ENCODE measurements at regions not wholly inside any gene's neighbourhood (a gene's known extent, or its start where the extent isn't known, plus 50 kb on each side); places are given as distances from the start of the nearest gene placed in this dataset.

- H3K4me3 ChIP-seq (ENCODE audit: low read length) = no peak overlapping the region
Observed at GRCh38 chr14:32015166-32015565, 61.9 kb upstream of the ARHGAP5 start.

GRCh38 chr14:32017587-32017986 lies 59.5 kb upstream of the ARHGAP5 start:
- Histone ChIP-seq H2BK15ac (replicated peaks; ENCODE audit: low read depth) (no peak overlapping the region), H3K18ac (ENCODE audit: low read length) (no peak overlapping the region), H3K27ac (ENCODE audit: low read depth, low read length) (no peak overlapping the region)

More at GRCh38 chr14:32015166-32015565, 61.9 kb upstream of the ARHGAP5 start:
- H3K27me3 ChIP-seq (ENCODE audit: insufficient read depth, low read length, poor library complexity) = no peaks in the 10 kb centered on the region
- H4K8ac ChIP-seq (ENCODE audit: low read depth, low read length) = no peak overlapping the region
- no CpG with 5 or more reads among the region's 4 CpGs for WGBS (ENCODE audit: extremely low coverage, insufficient coverage, low lambda C conversion rate)
- H4K5ac ChIP-seq (ENCODE audit: low read length) = no peak overlapping the region
- no peak overlapping the region for H2BK120ac ChIP-seq (ENCODE audit: low read depth, low read length)
- no peaks in the 10 kb centered on the region for H3K36me3 ChIP-seq (ENCODE audit: control insufficient read depth, insufficient read depth, low read length)
- H3K56ac ChIP-seq (ENCODE audit: low read length) = no peak overlapping the region
- H3K4ac ChIP-seq (ENCODE audit: low read depth, low read length) = no peak overlapping the region
- H3K23ac ChIP-seq (ENCODE audit: low read length) = no peak overlapping the region
- no peak for DNase-seq
- peaks cover 2% of the 10 kb centered on the region for H3K4me1 ChIP-seq (ENCODE audit: control insufficient read depth, low read depth, low read length)
- H2AK5ac ChIP-seq (ENCODE audit: low read length) = no peak overlapping the region
- H2BK5ac ChIP-seq (ENCODE audit: low read length) = no peak overlapping the region
- no peaks in the 10 kb centered on the region for H3K79me1 ChIP-seq (ENCODE audit: low read length)
- no peak overlapping the region for H3K4me2 ChIP-seq (ENCODE audit: low read length)
- no peak overlapping the region for H3K18ac ChIP-seq (ENCODE audit: low read length)
- H3K79me2 ChIP-seq (ENCODE audit: control insufficient read depth, insufficient read depth, low read length) = no peaks in the 10 kb centered on the region
- no peak overlapping the region for H3K27ac ChIP-seq (ENCODE audit: low read depth, low read length)
- no peak overlapping the region for H3K9ac ChIP-seq (ENCODE audit: low read length)
- H2BK15ac ChIP-seq (replicated peaks; ENCODE audit: low read depth) = no peak overlapping the region

GRCh38 chr14:32018391-32019092 lies 58.6 kb upstream of the ARHGAP5 start:
- Histone ChIP-seq H4K5ac (ENCODE audit: low read length) (no peak overlapping the region), H3K56ac (ENCODE audit: low read length) (no peak overlapping the region), H2BK120ac (ENCODE audit: low read depth, low read length) (no peak overlapping the region), H3K36me3 (ENCODE audit: control insufficient read depth, insufficient read depth, low read length) (no peaks in the 10 kb centered on the region), H2BK15ac (replicated peaks; ENCODE audit: low read depth) (no peak overlapping the region), H3K4me3 (ENCODE audit: low read length) (no peak overlapping the region), H2BK5ac (ENCODE audit: low read length) (no peak overlapping the region), H3K18ac (ENCODE audit: low read length) (peak overlapping the region; percentile 29), H2AK5ac (ENCODE audit: low read length) (no peak overlapping the region), H3K27ac (ENCODE audit: low read depth, low read length) (no peak overlapping the region), H3K27me3 (ENCODE audit: insufficient read depth, low read length, poor library complexity) (no peaks in the 10 kb centered on the region), H3K79me2 (ENCODE audit: control insufficient read depth, insufficient read depth, low read length) (no peaks in the 10 kb centered on the region), H3K4me1 (ENCODE audit: control insufficient read depth, low read depth, low read length) (no peaks in the 10 kb centered on the region), H3K4me2 (ENCODE audit: low read length) (no peak overlapping the region), H3K4ac (ENCODE audit: low read depth, low read length) (peak overlapping the region; percentile 56), H3K79me1 (ENCODE audit: low read length) (no peaks in the 10 kb centered on the region), H3K9ac (ENCODE audit: low read length) (no peak overlapping the region), H3K23ac (ENCODE audit: low read length) (no peak overlapping the region), H4K8ac (ENCODE audit: low read depth, low read length) (no peak overlapping the region)
- no peak for DNase-seq
- WGBS (ENCODE audit: extremely low coverage, insufficient coverage, low lambda C conversion rate) = 100% methylated on average over 1 of the region's 3 CpGs

More at GRCh38 chr14:32017587-32017986, 59.5 kb upstream of the ARHGAP5 start:
- H3K79me1 ChIP-seq (ENCODE audit: low read length) = no peaks in the 10 kb centered on the region
- no peak overlapping the region for H3K9ac ChIP-seq (ENCODE audit: low read length)
- no peak overlapping the region for H2BK5ac ChIP-seq (ENCODE audit: low read length)
- H3K4ac ChIP-seq (ENCODE audit: low read depth, low read length) = no peak overlapping the region
- H3K56ac ChIP-seq (ENCODE audit: low read length) = no peak overlapping the region
- no peak overlapping the region for H3K4me3 ChIP-seq (ENCODE audit: low read length)
- no peaks in the 10 kb centered on the region for H3K4me1 ChIP-seq (ENCODE audit: control insufficient read depth, low read depth, low read length)
- H3K27me3 ChIP-seq (ENCODE audit: insufficient read depth, low read length, poor library complexity) = no peaks in the 10 kb centered on the region
- no peak overlapping the region for H3K4me2 ChIP-seq (ENCODE audit: low read length)
- H3K79me2 ChIP-seq (ENCODE audit: control insufficient read depth, insufficient read depth, low read length) = no peaks in the 10 kb centered on the region
- no peak for DNase-seq
- H3K23ac ChIP-seq (ENCODE audit: low read length) = no peak overlapping the region
- H4K8ac ChIP-seq (ENCODE audit: low read depth, low read length) = no peak overlapping the region
- no peak overlapping the region for H2BK120ac ChIP-seq (ENCODE audit: low read depth, low read length)
- no peaks in the 10 kb centered on the region for H3K36me3 ChIP-seq (ENCODE audit: control insufficient read depth, insufficient read depth, low read length)
- no peak overlapping the region for H4K5ac ChIP-seq (ENCODE audit: low read length)
- H2AK5ac ChIP-seq (ENCODE audit: low read length) = no peak overlapping the region

GRCh38 chr14:32019276-32019675 lies 57.8 kb upstream of the ARHGAP5 start:
- no CpG with 5 or more reads among the region's 7 CpGs for WGBS (ENCODE audit: extremely low coverage, insufficient coverage, low lambda C conversion rate)
- no peak overlapping the region for H3K4me3 ChIP-seq (ENCODE audit: low read length)
- no peaks in the 10 kb centered on the region for H3K36me3 ChIP-seq (ENCODE audit: control insufficient read depth, insufficient read depth, low read length)
- DNase-seq = no peak
- no peak overlapping the region for H3K4me2 ChIP-seq (ENCODE audit: low read length)
- no peaks in the 10 kb centered on the region for H3K79me1 ChIP-seq (ENCODE audit: low read length)
- no peaks in the 10 kb centered on the region for H3K4me1 ChIP-seq (ENCODE audit: control insufficient read depth, low read depth, low read length)
- no peak overlapping the region for H3K27ac ChIP-seq (ENCODE audit: low read depth, low read length)
- H3K27me3 ChIP-seq (ENCODE audit: insufficient read depth, low read length, poor library complexity) = no peaks in the 10 kb centered on the region
- no peak overlapping the region for H2BK15ac ChIP-seq (replicated peaks; ENCODE audit: low read depth)
- H3K79me2 ChIP-seq (ENCODE audit: control insufficient read depth, insufficient read depth, low read length) = no peaks in the 10 kb centered on the region
- no peak overlapping the region for H3K56ac ChIP-seq (ENCODE audit: low read length)
- no peak overlapping the region for H2BK5ac ChIP-seq (ENCODE audit: low read length)
- no peak overlapping the region for H4K5ac ChIP-seq (ENCODE audit: low read length)
- no peak overlapping the region for H3K9ac ChIP-seq (ENCODE audit: low read length)
- H2BK120ac ChIP-seq (ENCODE audit: low read depth, low read length) = no peak overlapping the region
- H2AK5ac ChIP-seq (ENCODE audit: low read length) = no peak overlapping the region
- H3K23ac ChIP-seq (ENCODE audit: low read length) = no peak overlapping the region
- H3K18ac ChIP-seq (ENCODE audit: low read length) = peak overlapping the region; percentile 29
- peak overlapping the region; percentile 56 for H3K4ac ChIP-seq (ENCODE audit: low read depth, low read length)
- no peak overlapping the region for H4K8ac ChIP-seq (ENCODE audit: low read depth, low read length)

- Histone ChIP-seq H3K27me3 (ENCODE audit: insufficient read depth, low read length, poor library complexity) (no peaks in the 10 kb centered on the region), H4K8ac (ENCODE audit: low read depth, low read length) (no peak overlapping the region), H2BK5ac (ENCODE audit: low read length) (no peak overlapping the region), H3K27ac (ENCODE audit: low read depth, low read length) (no peak overlapping the region), H3K79me1 (ENCODE audit: low read length) (no peaks in the 10 kb centered on the region), H3K4ac (ENCODE audit: low read depth, low read length) (no peak overlapping the region), H2AK5ac (ENCODE audit: low read length) (no peak overlapping the region), H2BK15ac (replicated peaks; ENCODE audit: low read depth) (no peak overlapping the region), H3K4me2 (ENCODE audit: low read length) (no peak overlapping the region), H2BK120ac (ENCODE audit: low read depth, low read length) (no peak overlapping the region), H3K9ac (ENCODE audit: low read length) (no peak overlapping the region), H3K36me3 (ENCODE audit: control insufficient read depth, insufficient read depth, low read length) (no peaks in the 10 kb centered on the region), H3K18ac (ENCODE audit: low read length) (no peak overlapping the region), H4K5ac (ENCODE audit: low read length) (no peak overlapping the region), H3K23ac (ENCODE audit: low read length) (no peak overlapping the region), H3K4me1 (ENCODE audit: control insufficient read depth, low read depth, low read length) (no peaks in the 10 kb centered on the region), H3K79me2 (ENCODE audit: control insufficient read depth, insufficient read depth, low read length) (no peaks in the 10 kb centered on the region), H3K56ac (ENCODE audit: low read length) (no peak overlapping the region), H3K4me3 (ENCODE audit: low read length) (no peak overlapping the region)
- no CpG with 5 or more reads among the region's 4 CpGs for WGBS (ENCODE audit: extremely low coverage, insufficient coverage, low lambda C conversion rate)
- DNase-seq = no peak
Observed at GRCh38 chr14:32020882-32021281, 56.2 kb upstream of the ARHGAP5 start.

- H3K4ac ChIP-seq (ENCODE audit: low read depth, low read length) = no peak overlapping the region
- H3K79me1 ChIP-seq (ENCODE audit: low read length) = no peaks in the 10 kb centered on the region
- H3K27me3 ChIP-seq (ENCODE audit: insufficient read depth, low read length, poor library complexity) = no peaks in the 10 kb centered on the region
- H3K23ac ChIP-seq (ENCODE audit: low read length) = no peak overlapping the region
- no peaks in the 10 kb centered on the region for H3K36me3 ChIP-seq (ENCODE audit: control insufficient read depth, insufficient read depth, low read length)
- H2BK15ac ChIP-seq (replicated peaks; ENCODE audit: low read depth) = no peak overlapping the region
- H3K4me2 ChIP-seq (ENCODE audit: low read length) = no peak overlapping the region
- H4K5ac ChIP-seq (ENCODE audit: low read length) = no peak overlapping the region
- DNase-seq = no peak
- no CpG with 5 or more reads among the region's 3 CpGs for WGBS (ENCODE audit: extremely low coverage, insufficient coverage, low lambda C conversion rate)
- H3K56ac ChIP-seq (ENCODE audit: low read length) = no peak overlapping the region
- no peak overlapping the region for H3K9ac ChIP-seq (ENCODE audit: low read length)
- H2BK120ac ChIP-seq (ENCODE audit: low read depth, low read length) = no peak overlapping the region
- peak overlapping the region; percentile 30 for H3K27ac ChIP-seq (ENCODE audit: low read depth, low read length)
- no peak overlapping the region for H3K18ac ChIP-seq (ENCODE audit: low read length)
- no peaks in the 10 kb centered on the region for H3K79me2 ChIP-seq (ENCODE audit: control insufficient read depth, insufficient read depth, low read length)
- H3K4me3 ChIP-seq (ENCODE audit: low read length) = no peak overlapping the region
- no peak overlapping the region for H2AK5ac ChIP-seq (ENCODE audit: low read length)
- H2BK5ac ChIP-seq (ENCODE audit: low read length) = no peak overlapping the region
- no peak overlapping the region for H4K8ac ChIP-seq (ENCODE audit: low read depth, low read length)
- H3K4me1 ChIP-seq (ENCODE audit: control insufficient read depth, low read depth, low read length) = no peaks in the 10 kb centered on the region
Observed at GRCh38 chr14:32021341-32021740, 55.8 kb upstream of the ARHGAP5 start.
